ENCODE measurements at regions not wholly inside any gene's neighbourhood (a gene's known extent, or its start where the extent isn't known, plus 50 kb on each side); places are given as distances from the start of the nearest gene placed in this dataset.
"Not testable (repeated sequence)": the region's sequence is repeated elsewhere in the genome, so short reads cannot be mapped to it uniquely, and the experiment has no call there.

GRCh38 chrX:110519906-110520452 lies 161.3 kb downstream of the RTL9 start:
- no peak for DNase-seq

GRCh38 chrX:110520652-110521051 lies 162.0 kb downstream of the RTL9 start:
- DNase-seq = not testable (repeated sequence)

- no peak for DNase-seq
Measured at GRCh38 chrX:110531873-110532580, 173.4 kb downstream of the RTL9 start.

- no peak for DNase-seq
Measured at GRCh38 chrX:110532581-110532931, 173.9 kb downstream of the RTL9 start.

- no peak for DNase-seq
Measured at GRCh38 chrX:110536816-110537215, 178.2 kb downstream of the RTL9 start.

GRCh38 chrX:110541266-110541665 lies 182.6 kb downstream of the RTL9 start:
- no peak for DNase-seq

GRCh38 chrX:110550854-110551253 lies 192.2 kb downstream of the RTL9 start:
- not testable (repeated sequence) for DNase-seq

GRCh38 chrX:110557864-110558263 lies 199.2 kb downstream of the RTL9 start:
- no peak for DNase-seq

GRCh38 chrX:110558406-110558805 lies 199.8 kb downstream of the RTL9 start:
- DNase-seq = no peak

GRCh38 chrX:110561034-110561433 lies 202.4 kb downstream of the RTL9 start:
- DNase-seq = no peak

- no peak for DNase-seq
Measured at GRCh38 chrX:110563282-110563681, 204.6 kb downstream of the RTL9 start.

GRCh38 chrX:110568441-110568840 lies 209.8 kb downstream of the RTL9 start:
- DNase-seq = no peak

GRCh38 chrX:110569506-110569905 lies 210.9 kb downstream of the RTL9 start:
- DNase-seq = no peak

- no peak for DNase-seq
Measured at GRCh38 chrX:110578270-110578669, 217.3 kb downstream of the CHRDL1 start.

- DNase-seq = no peak
Measured at GRCh38 chrX:110584083-110584482, 211.5 kb downstream of the CHRDL1 start.

- DNase-seq = no peak
Measured at GRCh38 chrX:110588164-110588563, 207.5 kb downstream of the CHRDL1 start.

GRCh38 chrX:110588853-110589252 lies 206.8 kb downstream of the CHRDL1 start:
- no peak for DNase-seq

- DNase-seq = no peak
Measured at GRCh38 chrX:110600745-110601310, 194.8 kb downstream of the CHRDL1 start.

- no peak for DNase-seq
Measured at GRCh38 chrX:110614596-110614995, 181.0 kb downstream of the CHRDL1 start.

Measured in T-helper 1 cell (primary cell).